ENCODE measurements at regions not wholly inside any gene's neighbourhood (a gene's known extent, or its start where the extent isn't known, plus 50 kb on each side); places are given as distances from the start of the nearest gene placed in this dataset.

DNA sequence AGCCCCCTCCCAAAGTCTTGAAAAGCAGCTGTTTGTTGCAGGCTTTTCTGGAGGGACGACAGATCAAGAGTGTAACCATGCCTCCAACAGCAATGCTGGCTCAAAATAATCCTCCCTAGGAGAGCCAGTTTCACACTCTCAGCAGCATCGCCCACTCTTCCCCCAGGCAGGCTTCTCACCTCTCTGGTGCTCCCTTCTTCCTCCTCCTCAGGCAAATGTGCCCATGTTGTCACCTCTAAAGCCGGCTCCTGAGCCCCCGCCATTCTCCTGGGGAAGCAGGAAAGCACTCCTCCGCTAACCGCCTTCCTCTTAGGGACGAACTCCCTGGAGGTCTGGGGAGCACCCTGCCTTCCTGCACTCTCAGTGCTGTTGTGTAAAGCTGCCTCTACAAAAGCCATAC is 98.9 kb upstream of the SGCG start:
- no peak for TF ChIP-seq POLR2AphosphoS5 (IDR thresholded peaks at IDR 0.05)
- TF ChIP-seq, protein P1, sequence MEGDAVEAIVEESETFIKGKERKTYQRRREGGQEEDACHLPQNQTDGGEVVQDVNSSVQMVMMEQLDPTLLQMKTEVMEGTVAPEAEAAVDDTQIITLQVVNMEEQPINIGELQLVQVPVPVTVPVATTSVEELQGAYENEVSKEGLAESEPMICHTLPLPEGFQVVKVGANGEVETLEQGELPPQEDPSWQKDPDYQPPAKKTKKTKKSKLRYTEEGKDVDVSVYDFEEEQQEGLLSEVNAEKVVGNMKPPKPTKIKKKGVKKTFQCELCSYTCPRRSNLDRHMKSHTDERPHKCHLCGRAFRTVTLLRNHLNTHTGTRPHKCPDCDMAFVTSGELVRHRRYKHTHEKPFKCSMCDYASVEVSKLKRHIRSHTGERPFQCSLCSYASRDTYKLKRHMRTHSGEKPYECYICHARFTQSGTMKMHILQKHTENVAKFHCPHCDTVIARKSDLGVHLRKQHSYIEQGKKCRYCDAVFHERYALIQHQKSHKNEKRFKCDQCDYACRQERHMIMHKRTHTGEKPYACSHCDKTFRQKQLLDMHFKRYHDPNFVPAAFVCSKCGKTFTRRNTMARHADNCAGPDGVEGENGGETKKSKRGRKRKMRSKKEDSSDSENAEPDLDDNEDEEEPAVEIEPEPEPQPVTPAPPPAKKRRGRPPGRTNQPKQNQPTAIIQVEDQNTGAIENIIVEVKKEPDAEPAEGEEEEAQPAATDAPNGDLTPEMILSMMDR (IDR thresholded peaks at IDR 0.05) = no peak
